ENCODE measurements at regions not wholly inside any gene's neighbourhood (a gene's known extent, or its start where the extent isn't known, plus 50 kb on each side); places are given as distances from the start of the nearest gene placed in this dataset.

DNA sequence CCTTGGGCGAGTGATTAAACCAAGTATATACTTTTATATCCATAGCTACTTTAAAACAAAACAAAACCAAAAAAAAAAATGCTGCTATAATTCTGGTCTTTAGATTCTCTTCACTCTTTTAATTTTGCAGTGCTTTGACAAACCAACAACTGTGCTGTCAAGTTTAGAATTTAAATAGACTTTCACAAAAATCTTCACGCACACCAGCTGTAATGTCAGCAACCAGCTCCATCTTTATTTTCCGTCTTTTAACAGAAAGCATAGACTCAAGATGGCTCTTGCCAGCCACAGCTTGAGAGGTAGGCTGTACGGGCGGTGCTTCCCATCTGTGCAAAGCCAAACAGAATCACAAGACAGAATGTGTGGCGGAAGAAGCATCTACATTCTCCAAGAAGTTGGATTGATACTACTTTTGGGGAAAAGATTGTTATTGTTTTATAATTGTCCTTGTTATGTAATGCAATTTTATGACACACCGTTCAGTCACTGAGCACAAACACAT is 388.3 kb upstream of the MAGEC2 start:
- H3K27me3 ChIP-seq: no peaks in the 10 kb centered on the region
- H3K9me3 ChIP-seq: no peaks in the 10 kb centered on the region
- H3K36me3 ChIP-seq: no peaks in the 10 kb centered on the region
- intact Hi-C loops (cut with DNase I): no loop called here
- H3K4me3 ChIP-seq: no peak overlapping the region
- no peaks in the 10 kb centered on the region for H3K4me1 ChIP-seq
- no peak for DNase-seq (ENCODE audit: low spot score in 2 of 2)
- TF ChIP-seq, protein P1, sequence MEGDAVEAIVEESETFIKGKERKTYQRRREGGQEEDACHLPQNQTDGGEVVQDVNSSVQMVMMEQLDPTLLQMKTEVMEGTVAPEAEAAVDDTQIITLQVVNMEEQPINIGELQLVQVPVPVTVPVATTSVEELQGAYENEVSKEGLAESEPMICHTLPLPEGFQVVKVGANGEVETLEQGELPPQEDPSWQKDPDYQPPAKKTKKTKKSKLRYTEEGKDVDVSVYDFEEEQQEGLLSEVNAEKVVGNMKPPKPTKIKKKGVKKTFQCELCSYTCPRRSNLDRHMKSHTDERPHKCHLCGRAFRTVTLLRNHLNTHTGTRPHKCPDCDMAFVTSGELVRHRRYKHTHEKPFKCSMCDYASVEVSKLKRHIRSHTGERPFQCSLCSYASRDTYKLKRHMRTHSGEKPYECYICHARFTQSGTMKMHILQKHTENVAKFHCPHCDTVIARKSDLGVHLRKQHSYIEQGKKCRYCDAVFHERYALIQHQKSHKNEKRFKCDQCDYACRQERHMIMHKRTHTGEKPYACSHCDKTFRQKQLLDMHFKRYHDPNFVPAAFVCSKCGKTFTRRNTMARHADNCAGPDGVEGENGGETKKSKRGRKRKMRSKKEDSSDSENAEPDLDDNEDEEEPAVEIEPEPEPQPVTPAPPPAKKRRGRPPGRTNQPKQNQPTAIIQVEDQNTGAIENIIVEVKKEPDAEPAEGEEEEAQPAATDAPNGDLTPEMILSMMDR (IDR thresholded peaks at IDR 0.05): no peak
- no peak overlapping the region for H3K27ac ChIP-seq

DNA sequence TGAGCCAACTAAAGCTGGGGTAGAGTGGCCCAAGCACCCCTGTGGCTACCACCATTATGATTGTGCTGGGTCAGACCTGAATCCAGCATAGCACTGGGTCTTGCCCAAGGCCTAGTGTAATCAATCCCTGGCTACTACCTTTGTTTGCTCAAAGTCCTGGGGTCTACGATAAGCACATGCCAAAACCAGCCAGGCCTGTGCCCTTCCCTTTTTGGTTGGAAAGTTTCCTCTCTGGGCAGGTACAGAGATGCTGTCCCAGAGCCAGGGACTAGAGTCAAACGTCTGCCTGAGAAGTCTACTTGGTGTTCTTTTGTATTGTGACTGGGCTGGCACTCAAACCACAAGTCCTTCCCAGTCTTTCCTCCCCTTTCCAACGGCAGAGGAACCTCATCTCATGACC is 371.5 kb upstream of the MAGEC2 start:
- H3K27me3 ChIP-seq: no peaks in the 10 kb centered on the region
- intact Hi-C loops (cut with DNase I): no loop called here
- TF ChIP-seq, protein P1 (IDR thresholded peaks at IDR 0.05): no peak

DNA sequence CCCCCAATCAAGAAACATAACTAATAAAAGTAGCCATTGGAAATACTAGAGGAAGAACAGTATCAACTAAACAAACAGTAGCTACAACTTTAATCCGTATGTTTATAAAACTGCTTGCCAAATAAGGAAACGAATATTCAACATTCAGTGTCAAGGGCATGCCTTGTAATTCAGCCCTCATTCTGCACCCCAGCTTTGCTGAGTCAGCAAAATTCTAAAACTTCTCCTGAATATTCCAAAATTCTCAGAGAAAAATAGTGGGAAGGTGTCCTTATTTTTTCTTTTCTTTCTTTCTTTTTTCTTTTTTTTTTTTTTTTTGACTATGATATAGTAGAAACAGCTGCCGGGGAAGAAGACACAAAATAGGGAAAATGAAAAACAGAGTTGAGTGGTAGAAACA is 344.8 kb upstream of the MAGEC2 start:
- no peak overlapping the region for H3K27ac ChIP-seq

More for the DNA sequence above, 371.5 kb upstream of the MAGEC2 start:
- Histone ChIP-seq H3K36me3 (no peaks in the 10 kb centered on the region), H3K4me3 (no peak overlapping the region), H3K27ac (no peak overlapping the region), H3K9me3 (no peaks in the 10 kb centered on the region), H3K4me1 (no peaks in the 10 kb centered on the region)
- no peak for DNase-seq (ENCODE audit: low spot score in 2 of 2)

DNA sequence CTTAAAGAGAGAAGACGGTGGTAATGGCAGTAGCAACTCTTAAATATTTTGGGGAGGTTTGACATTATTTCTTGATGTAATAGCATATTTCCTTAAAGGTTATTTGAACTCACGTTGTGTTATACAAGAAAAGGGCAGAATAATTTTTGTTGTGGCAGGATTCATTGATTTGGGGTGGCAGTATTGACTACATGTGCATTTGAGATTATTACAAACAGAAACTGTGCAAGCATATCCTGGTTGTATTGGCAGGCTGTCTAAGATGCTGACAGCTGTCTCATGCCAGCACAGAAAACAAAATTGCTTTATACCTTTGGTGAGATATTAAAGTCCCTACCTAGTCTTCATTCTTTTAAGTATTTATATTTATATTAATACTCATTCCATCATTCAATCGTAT is 300.7 kb upstream of the MAGEC2 start:
- no peaks in the 10 kb centered on the region for H3K36me3 ChIP-seq
- no peaks in the 10 kb centered on the region for H3K4me1 ChIP-seq
- no peak overlapping the region for H3K27ac ChIP-seq
- H3K9me3 ChIP-seq: no peaks in the 10 kb centered on the region
- H3K27me3 ChIP-seq: no peaks in the 10 kb centered on the region
- intact Hi-C loops (cut with DNase I): no loop called here
- TF ChIP-seq, protein P1 (IDR thresholded peaks at IDR 0.05): no peak
- H3K4me3 ChIP-seq: no peak overlapping the region
- DNase-seq (ENCODE audit: low spot score in 2 of 2): no peak

More for the DNA sequence above, 344.8 kb upstream of the MAGEC2 start:
- TF ChIP-seq, protein P1 (IDR thresholded peaks at IDR 0.05): no peak
- intact Hi-C loops (cut with DNase I): no loop called here
- Histone ChIP-seq H3K9me3 (peaks cover 0 to 4% of the 10 kb centered on the region in 2 donors), H3K27me3 (no peaks in the 10 kb centered on the region), H3K4me3 (no peak overlapping the region), H3K36me3 (no peaks in the 10 kb centered on the region), H3K4me1 (no peaks in the 10 kb centered on the region)
- DNase-seq (ENCODE audit: low spot score in 2 of 2): no peak

DNA sequence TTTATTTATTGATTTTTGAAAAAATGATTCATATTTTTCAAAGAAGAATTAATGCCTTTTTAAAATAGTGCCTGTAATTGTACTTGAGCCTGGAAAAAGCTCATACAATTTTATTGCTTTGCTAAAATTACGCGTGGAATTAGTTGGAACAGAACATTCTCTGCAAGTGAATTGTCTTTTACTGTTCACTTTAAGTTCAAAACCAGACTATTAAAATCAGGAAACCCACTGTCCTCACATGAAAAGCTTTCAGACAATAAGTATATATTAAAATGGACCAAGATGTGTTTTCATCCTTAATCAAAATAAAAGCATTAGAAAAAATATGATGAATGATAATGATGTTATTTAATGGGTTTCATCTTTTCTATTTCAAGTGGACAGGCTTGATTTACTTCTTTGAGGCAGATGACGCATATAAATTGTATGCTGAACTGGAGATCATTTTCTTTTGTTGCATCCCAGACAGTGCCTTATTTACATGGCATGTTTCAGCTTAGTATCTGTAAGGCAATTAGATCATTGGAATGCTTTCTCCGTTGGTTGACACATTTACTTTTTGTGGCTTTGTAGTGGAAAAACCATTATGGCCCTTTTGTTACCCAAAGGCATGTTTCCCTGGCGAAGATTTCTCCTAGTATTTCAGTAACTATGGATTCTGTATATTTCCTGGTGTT is 299.0 kb upstream of the MAGEC2 start:
- H3K4me3 ChIP-seq: no peak overlapping the region
- H3K36me3 ChIP-seq: no peaks in the 10 kb centered on the region
- DNase-seq (ENCODE audit: low spot score in 2 of 2): no peak
- H3K27ac ChIP-seq: no peak overlapping the region
- intact Hi-C loops (cut with DNase I): no loop called here
- H3K4me1 ChIP-seq: no peaks in the 10 kb centered on the region
- TF ChIP-seq, protein P1 (IDR thresholded peaks at IDR 0.05): no peak
- H3K27me3 ChIP-seq: no peaks in the 10 kb centered on the region
- H3K9me3 ChIP-seq: no peaks in the 10 kb centered on the region

Measured in ascending aorta (tissue), 2 donors.